GM12874 (cell line): ENCODE measurements at regions not wholly inside any gene's neighbourhood (a gene's known extent, or its start where the extent isn't known, plus 50 kb on each side); places are given as distances from the start of the nearest gene placed in this dataset.

Source experiments
- TF ChIP-seq, protein P1 (sequence below): IDR thresholded peaks from 2 replicates; pipeline ENCODE4 v1.5.1; 2011; ENCODE audit warnings: low read depth, mild to moderate bottlenecking, control low read depth, low read length, moderate library complexity; ENCODE audit not compliant: insufficient read depth

DNA sequence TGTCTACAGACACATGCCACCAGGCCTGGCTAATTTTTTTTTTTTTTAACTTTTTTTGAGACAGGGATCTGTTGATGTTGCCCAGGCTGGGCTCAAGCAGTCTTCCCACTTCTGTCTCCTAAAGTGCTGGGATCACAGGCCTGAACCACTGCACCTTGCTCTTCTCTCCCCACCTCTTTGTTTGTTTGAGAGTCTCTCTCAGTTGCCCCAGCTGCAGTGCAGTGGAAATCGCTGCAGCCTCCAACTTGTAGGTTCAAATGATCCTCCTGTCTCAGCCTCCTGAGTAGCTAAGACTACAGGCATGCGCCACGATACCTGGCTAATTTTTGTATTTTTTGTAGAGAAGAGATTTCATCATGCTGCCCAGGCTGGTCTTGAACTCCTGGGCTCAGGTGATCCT, 115.6 kb downstream of the LARP7 start:
- TF ChIP-seq, protein P1, sequence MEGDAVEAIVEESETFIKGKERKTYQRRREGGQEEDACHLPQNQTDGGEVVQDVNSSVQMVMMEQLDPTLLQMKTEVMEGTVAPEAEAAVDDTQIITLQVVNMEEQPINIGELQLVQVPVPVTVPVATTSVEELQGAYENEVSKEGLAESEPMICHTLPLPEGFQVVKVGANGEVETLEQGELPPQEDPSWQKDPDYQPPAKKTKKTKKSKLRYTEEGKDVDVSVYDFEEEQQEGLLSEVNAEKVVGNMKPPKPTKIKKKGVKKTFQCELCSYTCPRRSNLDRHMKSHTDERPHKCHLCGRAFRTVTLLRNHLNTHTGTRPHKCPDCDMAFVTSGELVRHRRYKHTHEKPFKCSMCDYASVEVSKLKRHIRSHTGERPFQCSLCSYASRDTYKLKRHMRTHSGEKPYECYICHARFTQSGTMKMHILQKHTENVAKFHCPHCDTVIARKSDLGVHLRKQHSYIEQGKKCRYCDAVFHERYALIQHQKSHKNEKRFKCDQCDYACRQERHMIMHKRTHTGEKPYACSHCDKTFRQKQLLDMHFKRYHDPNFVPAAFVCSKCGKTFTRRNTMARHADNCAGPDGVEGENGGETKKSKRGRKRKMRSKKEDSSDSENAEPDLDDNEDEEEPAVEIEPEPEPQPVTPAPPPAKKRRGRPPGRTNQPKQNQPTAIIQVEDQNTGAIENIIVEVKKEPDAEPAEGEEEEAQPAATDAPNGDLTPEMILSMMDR, result no peak

DNA sequence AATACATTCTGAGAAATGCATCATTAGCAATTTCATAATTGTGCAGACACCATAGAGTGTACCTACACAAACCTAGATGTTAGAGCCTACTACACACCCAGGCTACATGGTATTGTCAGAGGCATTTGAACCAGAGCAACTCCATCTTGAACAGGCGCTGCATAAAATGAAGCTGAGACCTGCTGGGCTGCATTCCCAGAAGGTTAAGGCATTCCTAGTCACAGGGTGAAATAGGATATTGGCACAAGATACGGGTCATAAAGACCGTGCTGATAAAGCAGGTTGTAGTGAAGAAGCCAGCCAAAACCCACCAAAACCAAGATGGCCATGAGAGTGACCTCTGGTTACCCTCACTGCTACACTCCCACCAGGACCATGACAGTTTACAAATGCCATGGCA, 116.4 kb downstream of the LARP7 start:
- TF ChIP-seq, protein P1, result no peak

DNA sequence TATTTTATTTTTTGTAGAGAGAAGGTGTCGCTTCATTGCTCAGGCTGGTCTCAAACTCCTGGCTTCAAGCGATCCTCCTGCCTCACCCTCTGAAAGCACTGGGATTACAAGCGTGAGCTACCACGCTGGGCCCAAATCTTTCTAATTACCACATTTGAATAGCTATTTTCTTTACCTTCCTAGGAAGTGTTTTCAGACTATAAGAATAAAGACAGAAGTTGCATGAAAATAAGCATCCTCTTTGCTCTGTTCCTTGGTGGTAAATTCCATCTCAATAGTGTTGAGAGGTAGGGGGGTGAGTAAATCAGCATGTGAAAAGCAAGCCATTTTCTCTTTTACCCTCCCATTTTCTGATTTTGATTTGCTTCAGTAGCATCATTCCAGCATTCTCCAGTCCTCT, 122.4 kb downstream of the LARP7 start:
- TF ChIP-seq, protein P1, result no peak

DNA sequence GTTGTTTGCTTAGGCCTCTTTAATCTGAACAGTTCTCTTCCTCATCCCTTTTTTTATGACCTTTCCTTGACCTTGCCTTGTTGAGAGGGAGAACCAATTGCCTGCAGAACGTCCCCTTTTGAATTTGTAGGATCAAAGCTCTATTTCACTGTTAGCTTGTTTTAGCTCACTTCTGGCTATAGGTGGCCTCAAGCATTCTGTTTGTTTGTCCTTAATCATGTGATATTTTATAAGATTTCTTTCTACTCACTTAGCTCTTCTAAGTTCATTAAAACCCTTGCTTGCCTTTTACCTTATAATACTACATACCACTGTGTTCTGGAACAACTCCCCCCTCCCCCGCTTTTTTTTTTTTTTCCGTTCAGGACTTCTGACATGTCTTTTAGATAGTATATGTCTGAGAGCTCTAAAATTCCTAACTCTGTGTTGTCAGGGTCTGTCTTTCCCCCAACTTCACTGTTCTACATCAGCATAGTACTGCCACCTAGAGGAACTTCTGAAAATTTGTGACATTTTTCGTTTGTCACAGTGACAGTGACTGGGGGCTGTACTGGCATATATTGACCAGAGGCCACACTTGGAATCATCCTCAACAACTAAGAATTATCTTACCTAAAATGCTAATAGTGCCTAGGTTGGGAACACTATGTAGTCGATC, 128.5 kb downstream of the LARP7 start:
- TF ChIP-seq, protein P1, result peak; percentile 50

DNA sequence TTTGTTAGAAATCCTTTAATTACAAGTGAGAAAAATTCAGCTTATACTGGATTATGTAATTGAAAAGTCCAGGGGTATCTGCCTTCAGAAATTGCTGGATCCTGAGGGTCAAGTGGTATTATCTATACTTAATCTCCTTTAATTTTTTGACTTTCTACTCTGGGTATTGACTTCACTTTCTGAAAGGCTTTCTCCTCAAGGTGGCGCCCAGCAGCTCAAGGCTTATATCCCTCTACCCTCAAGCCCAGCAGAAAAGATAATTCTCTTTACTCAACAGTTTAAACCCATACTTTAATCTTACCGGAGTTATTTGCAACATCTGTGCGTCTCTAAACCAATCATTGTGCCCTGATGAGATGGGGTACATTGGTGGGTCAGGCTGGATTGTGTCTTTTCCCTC, 129.5 kb downstream of the LARP7 start:
- TF ChIP-seq, protein P1, result peak; percentile 45; the same call in 1 of the 2 replicates

DNA sequence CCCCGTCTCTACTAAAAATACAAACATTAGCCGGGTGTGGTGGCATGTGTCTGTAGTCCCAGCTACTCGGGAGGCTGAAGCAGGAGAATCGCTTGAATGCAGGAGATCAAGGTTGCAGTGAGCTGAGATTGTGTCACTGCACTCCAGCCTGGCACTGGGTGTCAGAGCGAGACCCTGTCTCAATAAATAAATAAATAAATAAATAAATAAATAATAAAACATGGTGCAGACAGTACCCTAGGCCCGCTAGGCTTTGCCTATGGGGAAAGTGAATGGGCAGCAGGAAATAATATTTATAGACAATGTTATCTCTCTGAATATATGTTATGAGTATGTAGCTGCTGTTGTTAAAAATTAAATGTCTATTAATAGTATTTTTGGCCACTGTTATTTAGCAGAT, 130.4 kb downstream of the LARP7 start:
- TF ChIP-seq, protein P1, result no peak

DNA sequence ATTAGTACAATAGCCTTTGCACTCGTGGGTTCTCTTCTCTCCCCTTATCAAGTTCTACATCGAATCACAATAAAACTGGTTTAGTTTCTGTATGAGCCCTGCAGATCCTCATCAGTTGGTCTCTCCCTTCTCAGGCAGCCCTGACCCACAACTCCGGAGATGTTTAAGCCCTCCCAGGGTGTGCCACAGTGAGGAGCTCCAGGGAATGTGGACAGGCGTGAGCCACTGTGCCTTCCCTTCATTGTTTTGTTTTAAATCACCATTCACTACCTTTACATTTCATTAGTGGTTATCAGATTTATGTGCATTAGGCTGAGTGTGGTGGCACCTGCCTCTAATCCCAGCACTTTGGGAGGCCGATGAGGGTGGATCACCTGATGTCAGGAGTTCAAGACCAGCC, 133.2 kb downstream of the LARP7 start:
- TF ChIP-seq, protein P1, result no peak
